GM12878 (cell line): ENCODE measurements at regions not wholly inside any gene's neighbourhood (a gene's known extent, or its start where the extent isn't known, plus 50 kb on each side); places are given as distances from the start of the nearest gene placed in this dataset.

Experiments used
- ATAC-seq: fragments of 200-7000 bp; cut with Tn5 transposase; 3 replicates; pipeline ENCODE4 v1.9.1; 2020; ENCODE audit warnings: mild to moderate bottlenecking, moderate library complexity
- BruUV-seq: library from RNA; stranded (reverse); fragments of 400-500 nt; replicated peaks from 2 replicates; lab custom pipeline; 2021; lab: Mats Ljungman, UMichigan
- CTCF ChIA-PET: fragments of 300-600 bp; sonication (Branson Sonifier 250); formaldehyde crosslinking; extraction: SDS; loops from one replicate; lab custom pipeline; 2021; ENCODE audit warnings: inconsistent platforms; lab: Yijun Ruan, JAX
- POLR2A ChIA-PET: fragments of 350-600 bp; formaldehyde crosslinking; extraction: SDS; loops from one replicate; lab custom pipeline; 2021; ENCODE audit warnings: inconsistent platforms; lab: Charles Lee
- RAD21 ChIA-PET: fragments of 300-600 bp; sonication (Branson Sonifier 250); formaldehyde crosslinking; loops from one replicate; lab custom pipeline; 2023; ENCODE audit warnings: antibody characterized with exemption; ENCODE audit not compliant: unreplicated experiment; lab: Charles Lee
- SMC1A ChIA-PET: fragments of 300-600 bp; sonication (Branson Sonifier 250); formaldehyde crosslinking; loops from one replicate; lab custom pipeline; 2023; ENCODE audit not compliant: unreplicated experiment, uncharacterized antibody; lab: Charles Lee
- DNase-seq: peaks from one replicate; pipeline ENCODE4 v3.0.0-alpha.2; 2011; ENCODE audit warnings: low read depth, low spot score
- FAIRE-seq: peaks from 3 replicates; lab custom pipeline; 2011; peaks lifted over from hg19 to GRCh38; lab: Jason Lieb, UNC
- H2AFZ ChIP-seq: 2 replicates; pipeline ENCODE4 v1.6.0; 2011; ENCODE audit warnings: low read depth, low read length, control low read depth; ENCODE audit not compliant: control insufficient read depth
- H3K27ac ChIP-seq: 2 replicates; pipeline ENCODE4 v1.5.1; 2011; ENCODE audit warnings: control low read depth; ENCODE audit not compliant: control insufficient read depth, insufficient read depth
- H3K27me3 ChIP-seq, 2 experiments: replicated peaks in 1 of 2; 2 replicates each; pipeline versions ENCODE4 v1.6.0 to v1.6.1; 2011; ENCODE audit warnings: low read length in 1 of 2; ENCODE audit not compliant: control insufficient read depth in 2 of 2, insufficient read depth in 2 of 2
- H3K36me3 ChIP-seq, 2 experiments: 2 replicates each; pipeline ENCODE4 v1.5.1; 2011; ENCODE audit warnings: low read length in 1 of 2; ENCODE audit not compliant: control insufficient read depth in 2 of 2, insufficient read depth in 2 of 2
- H3K4me1 ChIP-seq: 2 replicates; pipeline ENCODE4 v1.6.1; 2011; ENCODE audit warnings: mild to moderate bottlenecking, low read length, moderate library complexity, mixed read lengths; ENCODE audit not compliant: control insufficient read depth, insufficient read depth
- H3K4me2 ChIP-seq: 2 replicates; pipeline ENCODE4 v1.6.0; 2011; ENCODE audit warnings: control low read depth; ENCODE audit not compliant: control insufficient read depth, insufficient read depth
- H3K4me3 ChIP-seq: fragments of 200-600 bp; sonication (generic); 2 replicates; pipeline ENCODE4 v1.5.1; 2016
- H3K79me2 ChIP-seq: 2 replicates; pipeline ENCODE4 v1.6.0; 2011; ENCODE audit warnings: low read length; ENCODE audit not compliant: control insufficient read depth, insufficient read depth
- H3K9ac ChIP-seq: 2 replicates; pipeline ENCODE4 v1.8.0; 2011; ENCODE audit warnings: low read length, control low read depth, mixed read lengths; ENCODE audit not compliant: control insufficient read depth, insufficient read depth
- H3K9me3 ChIP-seq: replicated peaks from 3 replicates; pipeline ENCODE4 v1.5.1; 2011; ENCODE audit warnings: mild to moderate bottlenecking, low read length; ENCODE audit not compliant: control insufficient read depth, insufficient read depth
- H4K20me1 ChIP-seq: 2 replicates; pipeline ENCODE4 v1.6.0; 2011; ENCODE audit not compliant: control insufficient read depth, insufficient read depth
- ATF3 ChIP-seq: IDR thresholded peaks from 2 replicates; pipeline ENCODE4 v1.6.1; 2011; ENCODE audit warnings: low read depth, mild to moderate bottlenecking, low read length, moderate library complexity, borderline replicate concordance; ENCODE audit errors: extremely low read depth
- CUX1 ChIP-seq: IDR thresholded peaks from 2 replicates; pipeline ENCODE4 v1.6.1; 2012; ENCODE audit warnings: improper control_type of control experiment, low read depth, low read length; ENCODE audit not compliant: insufficient replicate concordance
- NFYB ChIP-seq: IDR thresholded peaks from 2 replicates; pipeline ENCODE4 v1.6.1; 2011; ENCODE audit warnings: low read depth, mild to moderate bottlenecking, low read length, improper control_type of control experiment, moderate library complexity; ENCODE audit not compliant: insufficient read depth
- NKRF ChIP-seq: fragments of 450-650 bp; conservative IDR thresholded peaks from 2 replicates; pipeline ENCODE4 v1.6.1; 2017; ENCODE audit warnings: mild to moderate bottlenecking, moderate library complexity
- NR2C1 ChIP-seq: fragments of 450-650 bp; IDR thresholded peaks from 2 replicates; pipeline ENCODE4 v1.6.1; 2017; ENCODE audit warnings: antibody characterized with exemption, mild to moderate bottlenecking, moderate library complexity
- RCOR1 ChIP-seq: conservative IDR thresholded peaks from 2 replicates; pipeline ENCODE4 v1.6.1; 2012; ENCODE audit warnings: low read depth, low read length, improper control_type of control experiment
- SMARCA5 ChIP-seq: fragments of 450-650 bp; IDR thresholded peaks from 2 replicates; pipeline ENCODE4 v1.6.1; 2017; ENCODE audit warnings: mild to moderate bottlenecking
- ZNF207 ChIP-seq: fragments of 450-650 bp; IDR thresholded peaks from 2 replicates; pipeline ENCODE4 v1.6.1; 2014; ENCODE audit warnings: antibody characterized with exemption, mild to moderate bottlenecking, borderline replicate concordance
- ZNF24 ChIP-seq: fragments of 450-650 bp; IDR thresholded peaks from 2 replicates; pipeline ENCODE4 v1.6.1; 2017; ENCODE audit warnings: antibody characterized with exemption, mild to moderate bottlenecking
- ZNF384 ChIP-seq: IDR thresholded peaks from 2 replicates; pipeline ENCODE4 v1.6.1; 2012; ENCODE audit warnings: low read depth, mild to moderate bottlenecking, low read length, improper control_type of control experiment, borderline replicate concordance
- WGBS: methylation state at CpG from one replicate; pipeline ENCODE4 v1.1.6; 2016; ENCODE audit warnings: low lambda C conversion rate; ENCODE audit not compliant: insufficient replicate concordance, insufficient coverage; ENCODE audit errors: missing lambda C conversion rate; 5-methylcytosine and 5-hydroxymethylcytosine counted together
- in situ Hi-C: fragments of 300-500 bp; cut with MboI; formaldehyde crosslinking; loops from 9 replicates; pipeline ENCODE4 v1.14.3; 2018; ENCODE audit warnings: mixed read lengths
- intact Hi-C: fragments of 100-400 bp; cut with micrococcal nuclease; formaldehyde crosslinking; loops from one replicate; pipeline ENCODE4 v1.14.2; 2022; ENCODE audit not compliant: unreplicated experiment

- no TSS peak for BruUV-seq
- no peak overlapping the region for H3K27ac ChIP-seq
- ChIA-PET CTCF (no interaction called here), RAD21 (no interaction called here), SMC1A (no interaction called here), POLR2A (no interaction called here)
- no peaks in the 10 kb centered on the region for H3K4me1 ChIP-seq
- no peaks in the 10 kb centered on the region for H3K79me2 ChIP-seq
- H3K27me3 ChIP-seq, result no peaks in the 10 kb centered on the region
- H3K36me3 ChIP-seq, result no peaks in the 10 kb centered on the region
- FAIRE-seq (no peak), ATAC-seq (no peak), DNase-seq (no peak)
- TF ChIP-seq RCOR1 (no peak), NFYB (0 out of 2 replicates have a peak, but pooled peaks have one; percentile 2)
- H2AFZ ChIP-seq, result no peak overlapping the region
- no peak overlapping the region for H3K9ac ChIP-seq
- no peak overlapping the region for H3K4me3 ChIP-seq
- H3K4me2 ChIP-seq, result no peak overlapping the region
- intact Hi-C loops (no loop called here), in situ Hi-C loops (no loop called here)
- no peaks in the 10 kb centered on the region for H4K20me1 ChIP-seq
- no peaks in the 10 kb centered on the region; the same call in 2 of the 3 replicates for H3K9me3 ChIP-seq
These were observed 431.2 kb downstream of the AGTPBP1 start for GRCh38 chr9:85310573-85310972.

- SMC1A ChIA-PET, result interaction anchor here (0.7 kb wide), 1 partner anchor 619 kb away, joined by 3 read pairs; no protein-coding TSS in a partner anchor
- Histone ChIP-seq H3K27ac (no peak overlapping the region), H3K79me2 (no peaks in the 10 kb centered on the region), H3K4me2 (no peak overlapping the region), H2AFZ (no peak overlapping the region), H3K4me1 (no peaks in the 10 kb centered on the region), H3K4me3 (no peak overlapping the region), H3K36me3 (no peaks in the 10 kb centered on the region), H3K27me3 (no peaks in the 10 kb centered on the region), H3K9ac (no peak overlapping the region), H4K20me1 (no peaks in the 10 kb centered on the region), H3K9me3 (no peaks in the 10 kb centered on the region)
- CTCF ChIA-PET, result no interaction called here
- no peak for DNase-seq
- RAD21 ChIA-PET, result no interaction called here
- intact Hi-C loops (no loop called here), in situ Hi-C loops (no loop called here)
- BruUV-seq, result no TSS peak
- TF ChIP-seq ZNF24, result no peak
- TF ChIP-seq ZNF207, result no peak
- TF ChIP-seq NR2C1, result no peak
- no peak for TF ChIP-seq SMARCA5
- no peak for TF ChIP-seq ZNF384
- no peak for TF ChIP-seq ATF3
- TF ChIP-seq CUX1, result no peak
- TF ChIP-seq NKRF, result no peak
- no peak for ATAC-seq
- POLR2A ChIA-PET, result no interaction called here
- 21% methylated on average over 4 of the region's 4 CpGs for WGBS
- no peak for FAIRE-seq
These were observed 438.0 kb downstream of the AGTPBP1 start for GRCh38 chr9:85303757-85304134.
